ENCODE measurements at regions not wholly inside any gene's neighbourhood (a gene's known extent, or its start where the extent isn't known, plus 50 kb on each side); places are given as distances from the start of the nearest gene placed in this dataset.
A peak's percentile ranks its signal among the peaks of the same experiment; 100 is the strongest.

DNA sequence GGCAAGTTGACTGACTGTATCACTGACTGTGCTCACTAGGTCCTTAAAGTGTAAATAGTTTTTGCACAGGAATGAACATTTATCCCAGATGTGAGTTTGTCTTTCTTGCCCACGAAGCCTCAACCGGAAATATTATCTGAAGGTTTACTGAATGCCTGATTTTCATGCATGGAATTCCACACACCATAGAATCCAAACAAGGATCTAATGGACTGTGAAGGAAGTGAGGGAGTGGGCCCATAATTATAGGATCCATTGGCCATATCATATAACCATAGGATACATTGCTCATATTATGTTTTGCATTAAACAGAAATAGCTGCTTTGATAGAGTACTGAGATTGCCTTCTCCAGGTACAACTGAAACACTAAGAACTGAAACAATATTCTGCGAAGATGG, 1057.2 kb upstream of the EDIL3 start:
- Histone ChIP-seq H3K36me3 (ENCODE audit: low read depth) (no peaks in the 10 kb centered on the region), H4K20me1 (ENCODE audit: insufficient read depth) (no peaks in the 10 kb centered on the region), H3K4me2 (no peak overlapping the region), H3F3A (ENCODE audit: insufficient read depth, low read depth) (no peaks in the 10 kb centered on the region), H3K4me1 (replicated peaks; ENCODE audit: insufficient read depth) (no peaks in the 10 kb centered on the region), H2AFZ (0 out of 2 replicates have a peak overlapping the region, but pooled peaks have one; percentile 31), H3K79me2 (ENCODE audit: low read depth) (no peaks in the 10 kb centered on the region), H3K27ac (no peak overlapping the region), H3K9me3 (ENCODE audit: insufficient read depth, low read depth) (no peaks in the 10 kb centered on the region), H3K9me2 (ENCODE audit: insufficient read depth) (no peaks in the 10 kb centered on the region), H3K27me3 (ENCODE audit: insufficient read depth, low read depth) (no peaks in the 10 kb centered on the region), H3K4me3 (no peak overlapping the region)
- CTCF ChIA-PET = no interaction called here
- no peak for DNase-seq
- POLR2A ChIA-PET (ENCODE audit: unreplicated experiment) = no interaction called here
- BruUV-seq (replicated peaks) = no TSS peak
- TF ChIP-seq EZH2 (IDR thresholded peaks at IDR 0.05; ENCODE audit: low read depth) = no peak
- TF ChIP-seq, protein P1, sequence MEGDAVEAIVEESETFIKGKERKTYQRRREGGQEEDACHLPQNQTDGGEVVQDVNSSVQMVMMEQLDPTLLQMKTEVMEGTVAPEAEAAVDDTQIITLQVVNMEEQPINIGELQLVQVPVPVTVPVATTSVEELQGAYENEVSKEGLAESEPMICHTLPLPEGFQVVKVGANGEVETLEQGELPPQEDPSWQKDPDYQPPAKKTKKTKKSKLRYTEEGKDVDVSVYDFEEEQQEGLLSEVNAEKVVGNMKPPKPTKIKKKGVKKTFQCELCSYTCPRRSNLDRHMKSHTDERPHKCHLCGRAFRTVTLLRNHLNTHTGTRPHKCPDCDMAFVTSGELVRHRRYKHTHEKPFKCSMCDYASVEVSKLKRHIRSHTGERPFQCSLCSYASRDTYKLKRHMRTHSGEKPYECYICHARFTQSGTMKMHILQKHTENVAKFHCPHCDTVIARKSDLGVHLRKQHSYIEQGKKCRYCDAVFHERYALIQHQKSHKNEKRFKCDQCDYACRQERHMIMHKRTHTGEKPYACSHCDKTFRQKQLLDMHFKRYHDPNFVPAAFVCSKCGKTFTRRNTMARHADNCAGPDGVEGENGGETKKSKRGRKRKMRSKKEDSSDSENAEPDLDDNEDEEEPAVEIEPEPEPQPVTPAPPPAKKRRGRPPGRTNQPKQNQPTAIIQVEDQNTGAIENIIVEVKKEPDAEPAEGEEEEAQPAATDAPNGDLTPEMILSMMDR (conservative IDR thresholded peaks at IDR 0.05) = no peak
- intact Hi-C loops (cut with micrococcal nuclease; ENCODE audit: unreplicated experiment) = no loop called here

GRCh38 chr5:85452322-85453025, 1067.8 kb upstream of the EDIL3 start:
- no peak overlapping the region for H3K4me2 ChIP-seq
- BruUV-seq (replicated peaks) = no TSS peak
- H3K27me3 ChIP-seq (ENCODE audit: insufficient read depth, low read depth) = no peaks in the 10 kb centered on the region
- H3K4me3 ChIP-seq = no peak overlapping the region
- no peaks in the 10 kb centered on the region for H4K20me1 ChIP-seq (ENCODE audit: insufficient read depth)
- H3K9me2 ChIP-seq (ENCODE audit: insufficient read depth) = no peaks in the 10 kb centered on the region
- intact Hi-C loops (cut with micrococcal nuclease; ENCODE audit: unreplicated experiment) = no loop called here
- no peaks in the 10 kb centered on the region for H3K79me2 ChIP-seq (ENCODE audit: low read depth)
- CTCF ChIA-PET = no interaction called here
- TF ChIP-seq EZH2 (IDR thresholded peaks at IDR 0.05; ENCODE audit: low read depth) = no peak
- TF ChIP-seq, protein P1 (conservative IDR thresholded peaks at IDR 0.05) = no peak
- peak in 1 of 2 experiments; percentile 3 for DNase-seq
- no peaks in the 10 kb centered on the region for H3F3A ChIP-seq (ENCODE audit: insufficient read depth, low read depth)
- H3K27ac ChIP-seq = no peak overlapping the region
- H3K4me1 ChIP-seq (replicated peaks; ENCODE audit: insufficient read depth) = 0 out of 2 replicates have a peak, but pooled peaks cover 3% of the 10 kb centered on the region
- POLR2A ChIA-PET (ENCODE audit: unreplicated experiment) = no interaction called here
- H3K36me3 ChIP-seq (ENCODE audit: low read depth) = no peaks in the 10 kb centered on the region
- H3K9me3 ChIP-seq (ENCODE audit: insufficient read depth, low read depth) = no peaks in the 10 kb centered on the region
- no peak overlapping the region for H2AFZ ChIP-seq

- H3K36me3 ChIP-seq (ENCODE audit: low read depth) = no peaks in the 10 kb centered on the region
- H3K4me1 ChIP-seq (replicated peaks; ENCODE audit: insufficient read depth) = 0 out of 2 replicates have a peak, but pooled peaks cover 3% of the 10 kb centered on the region
- H3K4me3 ChIP-seq = no peak overlapping the region
- no peak overlapping the region; the same call in 1 of the 2 replicates for H3K4me2 ChIP-seq
- intact Hi-C loops (cut with micrococcal nuclease; ENCODE audit: unreplicated experiment) = no loop called here
- H3K9me3 ChIP-seq (ENCODE audit: insufficient read depth, low read depth) = no peaks in the 10 kb centered on the region
- no peaks in the 10 kb centered on the region for H3K79me2 ChIP-seq (ENCODE audit: low read depth)
- no peaks in the 10 kb centered on the region for H3K27me3 ChIP-seq (ENCODE audit: insufficient read depth, low read depth)
- no TSS peak for BruUV-seq (replicated peaks)
- ChIA-PET POLR2A (ENCODE audit: unreplicated experiment) (no interaction called here), CTCF (no interaction called here)
- no peaks in the 10 kb centered on the region for H4K20me1 ChIP-seq (ENCODE audit: insufficient read depth)
- no peak overlapping the region for H2AFZ ChIP-seq
- TF ChIP-seq, protein P1 (conservative IDR thresholded peaks at IDR 0.05) = no peak
- TF ChIP-seq EZH2 (IDR thresholded peaks at IDR 0.05; ENCODE audit: low read depth) = no peak
- no peak for DNase-seq
- H3K27ac ChIP-seq = no peak overlapping the region
- no peaks in the 10 kb centered on the region for H3F3A ChIP-seq (ENCODE audit: insufficient read depth, low read depth)
- H3K9me2 ChIP-seq (ENCODE audit: insufficient read depth) = no peaks in the 10 kb centered on the region
These were observed 1068.3 kb upstream of the EDIL3 start for GRCh38 chr5:85453026-85453349.
